Left lung (tissue), 4 donors: ENCODE measurements at regions not wholly inside any gene's neighbourhood (a gene's known extent, or its start where the extent isn't known, plus 50 kb on each side); places are given as distances from the start of the nearest gene placed in this dataset.

ENCODE experiments used
- ATAC-seq: fragments of 200-7000 bp; cut with Tn5 transposase; one replicate; pipeline ENCODE4 v1.9.1; 2020; ENCODE audit warnings: moderate library complexity
- DNase-seq, 4 donors: peaks; one replicate each; pipeline ENCODE4 v3.0.0-alpha.2; 2013 to 2020
- H3K27ac ChIP-seq, 2 donors: fragments of 200-600 bp; sonication (generic) in 1 of 2; one replicate each; pipeline versions ENCODE4 v1.5.0 to v1.8.0; 2020 to 2021
- H3K27me3 ChIP-seq, 2 donors: fragments of 200-600 bp; sonication (generic) in 1 of 2; one replicate each; pipeline versions ENCODE4 v1.5.0 to v1.8.0; 2020 to 2021
- H3K36me3 ChIP-seq, 2 donors: fragments of 200-600 bp; sonication (generic) in 1 of 2; one replicate each; pipeline versions ENCODE4 v1.5.0 to v1.8.0; 2020 to 2021
- H3K4me1 ChIP-seq, 2 donors: fragments of 200-600 bp; one replicate each; pipeline ENCODE4 v1.8.0; 2021
- H3K4me3 ChIP-seq, 2 donors: fragments of 200-600 bp; sonication (generic) in 1 of 2; one replicate each; pipeline versions ENCODE4 v1.5.0 to v1.8.0; 2020 to 2021; ENCODE audit warnings: mild to moderate bottlenecking in 1 of 2
- H3K9me3 ChIP-seq, 2 donors: fragments of 200-600 bp; sonication (generic) in 1 of 2; one replicate each; pipeline versions ENCODE4 v1.5.0 to v1.8.0; 2020 to 2021
- CTCF ChIP-seq, 2 donors: fragments of 200-600 bp; sonication (generic) in 1 of 2; IDR thresholded peaks; one replicate each; pipeline versions ENCODE4 v1.5.0 to v1.8.0; 2021; ENCODE audit warnings: antibody characterized with exemption in 2 of 2
- intact Hi-C, 2 donors: fragments of 100-400 bp; cut with DNase I; formaldehyde crosslinking; loops; one replicate each; pipeline versions ENCODE4 v1.11.2 to v1.14.2; 2022
- donor health status: DM: no; HTN: yes; CAD: no.
- donor health status: DM: no; HTN: no; CAD: no.

- H3K4me3 ChIP-seq: no peak overlapping the region
- ATAC-seq: no peak
- no peaks in the 10 kb centered on the region for H3K9me3 ChIP-seq
- H3K27me3 ChIP-seq: no peaks in the 10 kb centered on the region
- intact Hi-C loops: no loop called here
- no peak overlapping the region for H3K27ac ChIP-seq
- no peaks in the 10 kb centered on the region for H3K4me1 ChIP-seq
- H3K36me3 ChIP-seq: no peaks in the 10 kb centered on the region
- DNase-seq: no peak
- no peak for TF ChIP-seq CTCF (IDR thresholded peaks at IDR 0.05)
These were observed 131.7 kb downstream of the MTHFS start for GRCh38 chr15:79765081-79765480.

- DNase-seq (no peak), ATAC-seq (peak; percentile 37)
- intact Hi-C loops: no loop called here
- no peaks in the 10 kb centered on the region for H3K9me3 ChIP-seq
- no peaks in the 10 kb centered on the region for H3K27me3 ChIP-seq
- no peaks in the 10 kb centered on the region for H3K36me3 ChIP-seq
- no peak overlapping the region for H3K27ac ChIP-seq
- H3K4me1 ChIP-seq: no peaks in the 10 kb centered on the region
- no peak for TF ChIP-seq CTCF (IDR thresholded peaks at IDR 0.05)
- no peak overlapping the region for H3K4me3 ChIP-seq
These were observed 127.7 kb downstream of the MTHFS start for GRCh38 chr15:79769069-79769481.

GRCh38 chr15:79769933-79770759 is 126.7 kb downstream of the MTHFS start:
- intact Hi-C loops: no loop called here
- Histone ChIP-seq H3K4me3 (no peak overlapping the region), H3K36me3 (no peaks in the 10 kb centered on the region), H3K27me3 (no peaks in the 10 kb centered on the region), H3K9me3 (no peaks in the 10 kb centered on the region), H3K4me1 (no peaks in the 10 kb centered on the region), H3K27ac (no peak overlapping the region)
- DNase-seq (no peak), ATAC-seq (no peak)
- TF ChIP-seq CTCF (IDR thresholded peaks at IDR 0.05): no peak

GRCh38 chr15:79773128-79773527 is 123.7 kb downstream of the MTHFS start:
- TF ChIP-seq CTCF (IDR thresholded peaks at IDR 0.05): no peak
- Histone ChIP-seq H3K9me3 (no peaks in the 10 kb centered on the region), H3K4me3 (no peak overlapping the region), H3K36me3 (no peaks in the 10 kb centered on the region), H3K4me1 (no peaks in the 10 kb centered on the region), H3K27ac (no peak overlapping the region), H3K27me3 (no peaks in the 10 kb centered on the region)
- ATAC-seq (no peak), DNase-seq (no peak)
- intact Hi-C loops: no loop called here

GRCh38 chr15:79775821-79776220 is 121.0 kb downstream of the MTHFS start:
- no peak for ATAC-seq
- Histone ChIP-seq H3K27me3 (peaks cover 0 to 8% of the 10 kb centered on the region in 2 donors), H3K4me1 (no peaks in the 10 kb centered on the region), H3K4me3 (no peak overlapping the region), H3K36me3 (no peaks in the 10 kb centered on the region), H3K27ac (no peak overlapping the region), H3K9me3 (no peaks in the 10 kb centered on the region)
- DNase-seq: no peak
- intact Hi-C loops: no loop called here
- TF ChIP-seq CTCF (IDR thresholded peaks at IDR 0.05): no peak
